DND-41 (cell line): ENCODE measurements at regions not wholly inside any gene's neighbourhood (a gene's known extent, or its start where the extent isn't known, plus 50 kb on each side); places are given as distances from the start of the nearest gene placed in this dataset.

Source experiments
- EZH2 ChIP-seq: IDR thresholded peaks from 3 replicates; pipeline ENCODE4 v1.6.1; 2012; ENCODE audit warnings: borderline replicate concordance, low read depth, mild to moderate bottlenecking, moderate library complexity, low read length, inconsistent platforms; ENCODE audit not compliant: severe bottlenecking
- TF ChIP-seq, protein P1 (sequence below): IDR thresholded peaks from 2 replicates; pipeline ENCODE4 v1.5.1; 2012; ENCODE audit warnings: borderline replicate concordance, low read length, moderate library complexity, mild to moderate bottlenecking; ENCODE audit not compliant: poor library complexity, severe bottlenecking; ENCODE audit errors: extremely low read depth

DNA sequence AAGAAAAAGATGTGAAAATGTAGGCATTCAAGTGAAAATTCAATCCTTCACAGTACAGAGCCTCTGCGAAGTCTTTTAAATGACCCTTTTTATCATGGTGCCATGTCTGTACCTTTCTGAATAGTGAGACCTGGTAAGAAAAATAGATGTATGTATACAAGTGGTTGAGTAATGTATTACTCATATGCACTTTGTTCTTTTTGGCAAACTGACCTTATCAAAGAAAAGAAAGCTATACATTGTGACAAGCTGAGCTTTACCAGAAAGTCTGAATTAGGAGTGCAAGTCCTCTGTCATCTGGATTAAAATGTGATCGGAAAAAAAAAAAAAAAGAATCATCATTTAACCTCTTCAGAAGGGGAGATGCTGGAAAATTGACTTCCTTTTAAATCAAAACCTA lies 356.4 kb upstream of the CCNH start:
- TF ChIP-seq, protein P1, sequence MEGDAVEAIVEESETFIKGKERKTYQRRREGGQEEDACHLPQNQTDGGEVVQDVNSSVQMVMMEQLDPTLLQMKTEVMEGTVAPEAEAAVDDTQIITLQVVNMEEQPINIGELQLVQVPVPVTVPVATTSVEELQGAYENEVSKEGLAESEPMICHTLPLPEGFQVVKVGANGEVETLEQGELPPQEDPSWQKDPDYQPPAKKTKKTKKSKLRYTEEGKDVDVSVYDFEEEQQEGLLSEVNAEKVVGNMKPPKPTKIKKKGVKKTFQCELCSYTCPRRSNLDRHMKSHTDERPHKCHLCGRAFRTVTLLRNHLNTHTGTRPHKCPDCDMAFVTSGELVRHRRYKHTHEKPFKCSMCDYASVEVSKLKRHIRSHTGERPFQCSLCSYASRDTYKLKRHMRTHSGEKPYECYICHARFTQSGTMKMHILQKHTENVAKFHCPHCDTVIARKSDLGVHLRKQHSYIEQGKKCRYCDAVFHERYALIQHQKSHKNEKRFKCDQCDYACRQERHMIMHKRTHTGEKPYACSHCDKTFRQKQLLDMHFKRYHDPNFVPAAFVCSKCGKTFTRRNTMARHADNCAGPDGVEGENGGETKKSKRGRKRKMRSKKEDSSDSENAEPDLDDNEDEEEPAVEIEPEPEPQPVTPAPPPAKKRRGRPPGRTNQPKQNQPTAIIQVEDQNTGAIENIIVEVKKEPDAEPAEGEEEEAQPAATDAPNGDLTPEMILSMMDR: no peak
- TF ChIP-seq EZH2: no peak
